Hepatic stellate cell (primary cell): ENCODE measurements at regions not wholly inside any gene's neighbourhood (a gene's known extent, or its start where the extent isn't known, plus 50 kb on each side); places are given as distances from the start of the nearest gene placed in this dataset.

Source experiments
- DNase-seq: peaks from one replicate; pipeline ENCODE4 v3.0.0; 2011; ENCODE audit warnings: low spot score

GRCh38 chr2:105593221-105593967 is 151.3 kb upstream of the NCK2 start:
- DNase-seq = no peak

- no peak for DNase-seq
These were observed 152.4 kb upstream of the NCK2 start for GRCh38 chr2:105592288-105592687.

GRCh38 chr2:105590780-105591660 is 153.7 kb upstream of the NCK2 start:
- no peak for DNase-seq

- DNase-seq = no peak
These were observed 156.1 kb upstream of the NCK2 start for GRCh38 chr2:105588581-105588980.

- DNase-seq = no peak
These were observed 157.1 kb upstream of the NCK2 start for GRCh38 chr2:105587637-105588036.

GRCh38 chr2:105584435-105585010 is 160.2 kb upstream of the NCK2 start:
- no peak for DNase-seq

GRCh38 chr2:105582952-105583660 is 161.6 kb upstream of the NCK2 start:
- no peak for DNase-seq

GRCh38 chr2:105581555-105581944 is 163.2 kb upstream of the NCK2 start:
- no peak for DNase-seq

- DNase-seq = no peak
These were observed 163.7 kb upstream of the NCK2 start for GRCh38 chr2:105580870-105581554.

- no peak for DNase-seq
These were observed 164.5 kb upstream of the NCK2 start for GRCh38 chr2:105580216-105580615.

GRCh38 chr2:105578166-105578565 is 166.5 kb upstream of the NCK2 start:
- no peak for DNase-seq

GRCh38 chr2:105577762-105578161 is 166.9 kb upstream of the NCK2 start:
- no peak for DNase-seq

GRCh38 chr2:105576440-105577241 is 168.1 kb upstream of the NCK2 start:
- DNase-seq = peak; percentile 59

- no peak for DNase-seq
These were observed 168.7 kb upstream of the NCK2 start for GRCh38 chr2:105576050-105576439.

- DNase-seq = no peak
These were observed 169.2 kb upstream of the NCK2 start for GRCh38 chr2:105575499-105576025.

- DNase-seq = no peak
These were observed 169.8 kb upstream of the NCK2 start for GRCh38 chr2:105574796-105575344.

- DNase-seq = no peak
These were observed 170.6 kb upstream of the NCK2 start for GRCh38 chr2:105573910-105574655.

- no peak for DNase-seq
These were observed 171.2 kb upstream of the NCK2 start for GRCh38 chr2:105573490-105573889.

- DNase-seq = no peak
These were observed 172.7 kb upstream of the FHL2 start for GRCh38 chr2:105571445-105571987.
